ENCODE measurements at regions not wholly inside any gene's neighbourhood (a gene's known extent, or its start where the extent isn't known, plus 50 kb on each side); places are given as distances from the start of the nearest gene placed in this dataset.

GRCh38 chr20:51269671-51270070 lies 246.8 kb upstream of the KCNG1 start:
- Histone ChIP-seq H3K4me3 (no peak overlapping the region), H3K4me1 (no peaks in the 10 kb centered on the region), H3K9me3 (peaks cover 20% of the 10 kb centered on the region; the same call in 2 of the 3 replicates), H3K27ac (no peak overlapping the region), H3K4me2 (no peak overlapping the region)
- FAIRE-seq = no peak
- ATAC-seq = no peak
- no peak for TF ChIP-seq ZFP36 (IDR thresholded peaks at IDR 0.05; ENCODE audit: borderline replicate concordance, partially characterized antibody)
- CTCF ChIA-PET = interaction anchor here (0.8 to 1.1 kb wide), 3 partner anchors 37 to 288 kb away, joined by 3 to 4 read pairs (median 3); no protein-coding TSS in a partner anchor
- 59% methylated on average over 4 of the region's 4 CpGs for WGBS (ENCODE audit: missing lambda C conversion rate)
- POLR2A ChIA-PET = no interaction called here
- DNase-seq (ENCODE audit: low read depth in 1 of 2, low spot score in 1 of 2) = no peak

- no peak for ATAC-seq
- Histone ChIP-seq H3K4me3 (no peak overlapping the region), H3K4me1 (no peaks in the 10 kb centered on the region), H3K27ac (no peak overlapping the region), H3K9me3 (peaks cover 20% of the 10 kb centered on the region; the same call in 2 of the 3 replicates), H3K4me2 (no peak overlapping the region)
- CTCF ChIA-PET = no interaction called here
- no peak for TF ChIP-seq RCOR1 (IDR thresholded peaks at IDR 0.05; ENCODE audit: low read depth, low read length)
- TF ChIP-seq E2F6 (IDR thresholded peaks at IDR 0.05; ENCODE audit: borderline replicate concordance, low read depth) = no peak
- no peak for TF ChIP-seq ZNF302 (CRISPR knock-in tag; IDR thresholded peaks at IDR 0.05)
- no peak for TF ChIP-seq EP300 (IDR thresholded peaks at IDR 0.05)
- TF ChIP-seq FOXS1 (CRISPR knock-in tag; IDR thresholded peaks at IDR 0.05) = no peak
- no peak for TF ChIP-seq TFCP2L1 (CRISPR knock-in tag; IDR thresholded peaks at IDR 0.05)
- no peak for TF ChIP-seq MYC (IDR thresholded peaks at IDR 0.05; ENCODE audit: borderline replicate concordance, low read length)
- TF ChIP-seq ZSCAN20 (CRISPR knock-in tag; IDR thresholded peaks at IDR 0.05) = no peak
- no peak for TF ChIP-seq HOXB5 (CRISPR knock-in tag; IDR thresholded peaks at IDR 0.05)
- TF ChIP-seq RFX5 (IDR thresholded peaks at IDR 0.05) = no peak
- TF ChIP-seq CBX2 (IDR thresholded peaks at IDR 0.05; ENCODE audit: borderline replicate concordance, low read depth) = no peak
- TF ChIP-seq FOSB (CRISPR knock-in tag; IDR thresholded peaks at IDR 0.05) = no peak
- no peak for TF ChIP-seq HMGXB4 (CRISPR knock-in tag; IDR thresholded peaks at IDR 0.05; ENCODE audit: borderline replicate concordance)
- TF ChIP-seq KDM5A (IDR thresholded peaks at IDR 0.05) = no peak
- no peak for TF ChIP-seq HES2 (IDR thresholded peaks at IDR 0.05)
- no peak for TF ChIP-seq JUNB (IDR thresholded peaks at IDR 0.05)
- DNase-seq (ENCODE audit: low read depth in 1 of 2, low spot score in 1 of 2) = no peak
- POLR2A ChIA-PET = no interaction called here
- 54% methylated on average over 7 of the region's 7 CpGs for WGBS (ENCODE audit: missing lambda C conversion rate)
- no peak for FAIRE-seq
Measured at GRCh38 chr20:51267679-51268078, 244.8 kb upstream of the KCNG1 start.

- WGBS (ENCODE audit: missing lambda C conversion rate) = 39% methylated on average over 7 of the region's 7 CpGs
- H3K27ac ChIP-seq = no peak overlapping the region
- POLR2A ChIA-PET = no interaction called here
- no peak for DNase-seq (ENCODE audit: low read depth in 1 of 2, low spot score in 1 of 2)
- peaks cover 20% of the 10 kb centered on the region; the same call in 2 of the 3 replicates for H3K9me3 ChIP-seq
- H3K4me3 ChIP-seq = no peak overlapping the region
- TF ChIP-seq EHMT2 (IDR thresholded peaks at IDR 0.05; ENCODE audit: low read depth) = no peak
- no peak overlapping the region for H3K4me2 ChIP-seq
- FAIRE-seq = no peak
- CTCF ChIA-PET = interaction anchor here (1.3 to 1.7 kb wide), 4 partner anchors 8 to 278 kb away, joined by 3 to 6 read pairs (median 4); no protein-coding TSS in a partner anchor
- H3K4me1 ChIP-seq = no peaks in the 10 kb centered on the region
- ATAC-seq = no peak
Measured at GRCh38 chr20:51266353-51266752, 243.4 kb upstream of the KCNG1 start.

- no peaks in the 10 kb centered on the region for H3K4me1 ChIP-seq
- no peak overlapping the region for H3K27ac ChIP-seq
- no peak overlapping the region for H3K4me3 ChIP-seq
- 9% methylated on average over 1 of the region's 1 CpG for WGBS (ENCODE audit: missing lambda C conversion rate)
- DNase-seq (ENCODE audit: low read depth in 1 of 2, low spot score in 1 of 2) = no peak
- no peak for FAIRE-seq
- ATAC-seq = no peak
- ChIA-PET POLR2A (no interaction called here), CTCF (interaction anchor here (1.4 to 1.7 kb wide), 3 partner anchors 9 to 277 kb away, joined by 3 to 6 read pairs (median 5); no protein-coding TSS in a partner anchor)
- peaks cover 14% of the 10 kb centered on the region; the same call in 2 of the 3 replicates for H3K9me3 ChIP-seq
- no peak overlapping the region for H3K4me2 ChIP-seq
- TF ChIP-seq GATA3 (IDR thresholded peaks at IDR 0.05; ENCODE audit: borderline replicate concordance) (no peak), JUN (IDR thresholded peaks at IDR 0.05) (no peak), ELK1 (IDR thresholded peaks at IDR 0.05; ENCODE audit: low read depth, low read length) (no peak), KDM5A (IDR thresholded peaks at IDR 0.05) (no peak), SREBF2 (IDR thresholded peaks at IDR 0.05) (no peak), RFX5 (IDR thresholded peaks at IDR 0.05) (no peak), SMC3 (IDR thresholded peaks at IDR 0.05) (no peak), ZFP36 (IDR thresholded peaks at IDR 0.05; ENCODE audit: borderline replicate concordance, partially characterized antibody) (no peak), REST (IDR thresholded peaks at IDR 0.05) (no peak), POLR2AphosphoS2 (conservative IDR thresholded peaks at IDR 0.05; ENCODE audit: low read length) (no peak)
Measured at GRCh38 chr20:51265361-51265760, 242.5 kb upstream of the KCNG1 start.
